CD4-positive, CD25-positive, alpha-beta regulatory T cell (primary cell): ENCODE measurements at regions not wholly inside any gene's neighbourhood (a gene's known extent, or its start where the extent isn't known, plus 50 kb on each side); places are given as distances from the start of the nearest gene placed in this dataset.

ENCODE experiments used
- ATAC-seq, 2 donors: fragments of 150-1000 bp; cut with Tn5 transposase; one replicate each; pipeline ENCODE4 v1.10.0; 2021; ENCODE audit warnings: low read depth in 2 of 2, moderate number of reproducible peaks in 2 of 2, moderate library complexity in 1 of 2
- DNase-seq, 3 donors: peaks; one replicate each; pipeline versions ENCODE4 v3.0.0 to v3.0.0-alpha.2; 2012 to 2022; ENCODE audit warnings: mixed read lengths in 1 of 3
- H3K27ac ChIP-seq: one replicate; pipeline ENCODE4 v1.7.0; 2013; ENCODE audit warnings: mild to moderate bottlenecking, low read length; ENCODE audit not compliant: insufficient read depth, poor library complexity, severe bottlenecking
- H3K27me3 ChIP-seq: one replicate; pipeline ENCODE4 v1.7.0; 2013; ENCODE audit warnings: low read length; ENCODE audit not compliant: control insufficient read depth, insufficient read depth
- H3K36me3 ChIP-seq: one replicate; pipeline ENCODE4 v1.7.0; 2013; ENCODE audit warnings: mild to moderate bottlenecking, low read length, moderate library complexity; ENCODE audit not compliant: control insufficient read depth, insufficient read depth
- H3K4me1 ChIP-seq: 2 replicates; pipeline ENCODE4 v1.7.0; 2013; ENCODE audit warnings: mild to moderate bottlenecking, low read length; ENCODE audit not compliant: insufficient read depth, control insufficient read depth, poor library complexity, severe bottlenecking
- H3K4me3 ChIP-seq: one replicate; pipeline ENCODE4 v1.7.0; 2013; ENCODE audit warnings: low read depth, mild to moderate bottlenecking, low read length, moderate library complexity
- H3K9me3 ChIP-seq, 2 experiments: 1 replicate in 1 of 2; 2 replicates in 1 of 2; pipeline ENCODE4 v1.7.0; 2013; ENCODE audit warnings: low read length in 2 of 2, mild to moderate bottlenecking in 1 of 2, moderate library complexity in 1 of 2; ENCODE audit not compliant: control insufficient read depth in 2 of 2
- H3K27ac Mint-ChIP-seq, 3 donors: one replicate each; pipeline ENCODE4 v1.8.0; 2020 to 2022; ENCODE audit warnings: mild to moderate bottlenecking in 3 of 3, mixed read lengths in 3 of 3, moderate library complexity in 2 of 3
- H3K27me3 Mint-ChIP-seq: one replicate; pipeline ENCODE4 v1.8.0; 2022; ENCODE audit warnings: mild to moderate bottlenecking, mixed read lengths
- H3K36me3 Mint-ChIP-seq: one replicate; pipeline ENCODE4 v1.8.0; 2020; ENCODE audit warnings: mixed read lengths
- H3K4me1 Mint-ChIP-seq, 4 donors: one replicate each; pipeline ENCODE4 v1.8.0; 2020 to 2022; ENCODE audit warnings: mixed read lengths in 4 of 4, mild to moderate bottlenecking in 1 of 4
- H3K4me3 Mint-ChIP-seq, 4 donors: one replicate each; pipeline ENCODE4 v1.8.0; 2020 to 2022; ENCODE audit warnings: mild to moderate bottlenecking in 4 of 4, mixed read lengths in 4 of 4, moderate library complexity in 3 of 4
- H3K9me3 Mint-ChIP-seq, 7 donors: one replicate each; pipeline ENCODE4 v1.8.0; 2020 to 2022; ENCODE audit warnings: mixed read lengths in 7 of 7, mild to moderate bottlenecking in 3 of 7, moderate library complexity in 2 of 7

DNA sequence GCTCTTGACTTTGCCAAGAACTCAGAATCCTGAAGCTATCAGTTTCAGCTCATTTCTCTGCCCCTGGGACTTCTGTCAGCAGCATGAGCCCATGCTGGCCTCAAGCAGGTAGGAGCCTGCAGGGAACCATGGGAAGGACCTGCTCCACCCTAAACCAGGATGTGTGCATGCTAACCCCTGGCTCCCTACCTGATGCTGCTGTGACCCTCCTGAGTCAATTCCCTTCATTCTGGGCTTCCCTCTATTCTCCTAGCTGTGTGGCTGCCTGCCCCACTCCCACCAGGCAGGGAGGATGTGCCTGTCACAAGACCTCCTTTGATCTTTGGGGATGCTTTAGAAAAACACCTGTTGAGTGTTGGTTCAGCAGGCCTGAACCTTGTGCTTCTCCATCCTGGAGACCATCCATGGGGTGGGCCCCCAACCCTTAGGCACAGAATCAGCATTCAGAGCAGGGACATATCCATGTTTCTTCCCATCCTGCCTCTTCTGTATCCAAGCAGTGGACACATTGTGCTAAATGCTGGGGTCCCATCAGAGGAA lies 117.1 kb upstream of the CCL21 start:
- Histone ChIP-seq H3K27ac (no peak overlapping the region), H3K27me3 (peaks cover 7% of the 10 kb centered on the region), H3K9me3 (peaks cover 0 to 2% of the 10 kb centered on the region in 2 experiments), H3K36me3 (no peaks in the 10 kb centered on the region), H3K4me1 (no peaks in the 10 kb centered on the region), H3K4me3 (no peak overlapping the region)
- H3K27ac Mint-ChIP-seq, result no peak overlapping the region
- no peaks in the 10 kb centered on the region for H3K4me1 Mint-ChIP-seq
- ATAC-seq, result no peak
- no peaks in the 10 kb centered on the region for H3K36me3 Mint-ChIP-seq
- H3K27me3 Mint-ChIP-seq, result peaks cover 4% of the 10 kb centered on the region
- no peak overlapping the region for H3K4me3 Mint-ChIP-seq
- no peak for DNase-seq
- H3K9me3 Mint-ChIP-seq, result peaks cover 0 to 4% (median 0%) of the 10 kb centered on the region in 7 donors

DNA sequence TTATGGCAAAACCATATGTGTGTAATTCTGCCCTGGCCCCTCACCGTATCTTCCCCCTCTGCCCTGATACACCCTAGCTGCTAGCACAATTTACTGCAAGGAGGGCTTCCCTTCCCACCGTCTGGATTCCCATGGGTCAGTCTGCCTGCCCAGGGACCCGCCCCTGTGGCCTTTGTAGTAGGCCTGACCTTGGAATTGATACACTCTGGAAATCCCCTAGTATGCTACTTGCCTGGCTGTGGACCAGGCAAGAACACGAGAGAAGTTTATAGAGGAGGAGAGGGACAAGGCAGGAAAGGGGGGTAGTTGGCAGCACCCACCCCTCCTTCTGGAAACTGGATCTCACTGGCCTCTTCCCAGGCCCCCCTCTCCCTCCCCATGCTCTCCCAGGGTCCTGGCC lies 115.8 kb upstream of the CCL21 start:
- no peak overlapping the region for H3K27ac ChIP-seq
- Mint-ChIP-seq H3K27ac (no peak overlapping the region), H3K4me1 (no peaks in the 10 kb centered on the region), H3K36me3 (no peaks in the 10 kb centered on the region), H3K27me3 (peaks cover 8% of the 10 kb centered on the region), H3K4me3 (no peak overlapping the region), H3K9me3 (peaks cover 0 to 5% (median 2%) of the 10 kb centered on the region in 7 donors)
- no peaks in the 10 kb centered on the region for H3K4me1 ChIP-seq
- peaks cover 0 to 2% of the 10 kb centered on the region in 2 experiments for H3K9me3 ChIP-seq
- no peaks in the 10 kb centered on the region for H3K36me3 ChIP-seq
- DNase-seq, result no peak
- peaks cover 7% of the 10 kb centered on the region for H3K27me3 ChIP-seq
- no peak overlapping the region for H3K4me3 ChIP-seq
- no peak for ATAC-seq

DNA sequence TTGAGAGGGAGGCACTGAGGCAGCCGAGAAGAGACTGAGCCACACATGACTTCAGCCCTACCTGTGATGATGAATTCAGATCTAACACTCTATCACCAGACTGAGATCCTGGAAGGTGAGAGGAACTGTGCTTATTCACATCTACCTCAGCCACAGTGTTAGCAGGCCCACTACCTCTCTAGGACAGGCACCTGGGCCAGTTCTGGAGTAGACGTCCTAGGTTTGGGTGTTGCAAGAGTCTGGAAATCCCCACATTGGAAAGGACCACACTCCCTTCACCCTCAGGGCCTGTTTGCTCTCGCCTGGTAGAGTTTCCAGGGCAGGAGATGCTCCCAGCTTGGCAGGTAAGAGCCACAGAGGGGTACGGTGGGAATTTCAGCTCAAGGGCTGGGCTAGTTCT lies 113.8 kb upstream of the CCL21 start:
- peaks cover 6% of the 10 kb centered on the region for H3K27me3 ChIP-seq
- H3K36me3 ChIP-seq, result no peaks in the 10 kb centered on the region
- no peaks in the 10 kb centered on the region for H3K4me1 ChIP-seq
- no peaks in the 10 kb centered on the region for H3K36me3 Mint-ChIP-seq
- H3K27ac Mint-ChIP-seq, result no peak overlapping the region
- H3K4me3 Mint-ChIP-seq, result no peak overlapping the region
- H3K9me3 Mint-ChIP-seq, result peaks cover 0 to 10% (median 4%) of the 10 kb centered on the region in 7 donors
- ATAC-seq, result no peak
- no peak overlapping the region for H3K4me3 ChIP-seq
- H3K27me3 Mint-ChIP-seq, result peaks cover 8% of the 10 kb centered on the region
- DNase-seq, result no peak
- no peaks in the 10 kb centered on the region for H3K4me1 Mint-ChIP-seq
- H3K9me3 ChIP-seq, result peaks cover 0 to 4% of the 10 kb centered on the region in 2 experiments
- no peak overlapping the region for H3K27ac ChIP-seq

DNA sequence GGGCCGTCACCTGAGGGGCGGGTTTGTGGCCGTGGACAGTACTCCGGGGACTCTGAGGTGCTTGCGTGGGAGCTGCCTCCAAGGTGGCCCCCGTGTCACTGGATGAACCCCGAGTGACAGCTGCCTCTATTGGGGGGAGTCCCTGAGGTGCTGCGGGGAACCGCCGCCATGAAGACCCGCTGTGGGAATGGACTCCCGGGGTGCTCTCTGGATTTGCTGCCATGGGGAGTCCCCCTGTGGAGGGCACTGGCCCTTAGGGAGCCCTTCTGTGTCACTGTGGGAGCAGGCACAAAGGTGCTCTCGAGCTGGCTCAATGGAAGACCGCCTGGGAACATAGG lies 100.2 kb upstream of the CCL21 start:
- no peaks in the 10 kb centered on the region for H3K36me3 ChIP-seq
- H3K4me3 Mint-ChIP-seq, result no peak overlapping the region
- peaks cover 31% of the 10 kb centered on the region for H3K27me3 Mint-ChIP-seq
- no peaks in the 10 kb centered on the region for H3K4me1 Mint-ChIP-seq
- H3K4me3 ChIP-seq, result no peak overlapping the region
- H3K9me3 ChIP-seq, result peaks cover under 1 to 2% of the 10 kb centered on the region in 2 experiments
- no peak overlapping the region for H3K27ac ChIP-seq
- ATAC-seq (no peak), DNase-seq (no peak)
- no peaks in the 10 kb centered on the region for H3K36me3 Mint-ChIP-seq
- peaks cover 13% of the 10 kb centered on the region for H3K27me3 ChIP-seq
- H3K9me3 Mint-ChIP-seq, result peaks cover 0 to 15% (median 11%) of the 10 kb centered on the region in 7 donors
- no peaks in the 10 kb centered on the region for H3K4me1 ChIP-seq
- no peak overlapping the region for H3K27ac Mint-ChIP-seq

DNA sequence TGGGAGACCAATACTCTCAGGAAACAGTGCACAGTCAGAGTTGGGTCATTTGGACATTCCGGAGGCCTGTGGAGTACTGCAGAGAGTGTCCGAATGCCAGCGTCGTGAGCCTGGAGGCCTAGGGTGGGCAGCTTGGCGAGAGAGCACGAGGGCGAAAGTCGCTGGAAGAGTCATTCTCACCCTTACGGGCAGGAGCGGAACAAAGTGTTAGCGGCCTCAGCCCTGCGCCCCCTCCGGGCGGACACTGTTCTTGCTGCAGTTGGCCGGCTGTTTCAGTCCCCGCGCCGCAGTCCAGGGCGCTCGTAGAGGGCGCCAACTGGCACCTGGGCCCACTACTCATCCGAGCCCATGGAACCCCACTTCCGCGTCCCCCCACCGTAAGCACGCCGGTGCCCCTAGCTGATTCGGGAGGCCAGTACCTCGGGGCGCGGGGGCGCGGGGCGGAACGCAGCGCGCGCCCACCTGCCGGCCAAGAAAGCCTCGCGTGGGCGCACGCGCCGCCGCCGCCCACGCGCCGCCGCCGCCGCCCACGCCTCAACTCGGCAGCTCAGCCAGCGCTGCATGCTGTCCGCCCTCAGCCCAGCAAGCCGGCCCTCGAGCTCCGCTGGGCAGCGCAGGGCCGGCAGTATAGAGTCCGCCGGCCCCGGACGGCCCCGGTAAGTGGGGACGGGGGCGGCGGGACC lies 99.7 kb upstream of the CCL21 start:
- DNase-seq, result no peak
- peaks cover 5 to 7% of the 10 kb centered on the region in 2 experiments for H3K9me3 ChIP-seq
- H3K9me3 Mint-ChIP-seq, result peaks cover 0 to 19% (median 14%) of the 10 kb centered on the region in 7 donors
- H3K4me1 ChIP-seq, result no peaks in the 10 kb centered on the region
- no peak overlapping the region for H3K4me3 ChIP-seq
- no peak overlapping the region for H3K27ac Mint-ChIP-seq
- H3K36me3 Mint-ChIP-seq, result no peaks in the 10 kb centered on the region
- no peaks in the 10 kb centered on the region for H3K4me1 Mint-ChIP-seq
- ATAC-seq, result no peak
- H3K27me3 Mint-ChIP-seq, result peaks cover 30% of the 10 kb centered on the region
- no peak overlapping the region for H3K27ac ChIP-seq
- peaks cover 16% of the 10 kb centered on the region for H3K27me3 ChIP-seq
- peak overlapping the region in 1 of 4 donors; percentile 38 for H3K4me3 Mint-ChIP-seq
- H3K36me3 ChIP-seq, result no peaks in the 10 kb centered on the region

DNA sequence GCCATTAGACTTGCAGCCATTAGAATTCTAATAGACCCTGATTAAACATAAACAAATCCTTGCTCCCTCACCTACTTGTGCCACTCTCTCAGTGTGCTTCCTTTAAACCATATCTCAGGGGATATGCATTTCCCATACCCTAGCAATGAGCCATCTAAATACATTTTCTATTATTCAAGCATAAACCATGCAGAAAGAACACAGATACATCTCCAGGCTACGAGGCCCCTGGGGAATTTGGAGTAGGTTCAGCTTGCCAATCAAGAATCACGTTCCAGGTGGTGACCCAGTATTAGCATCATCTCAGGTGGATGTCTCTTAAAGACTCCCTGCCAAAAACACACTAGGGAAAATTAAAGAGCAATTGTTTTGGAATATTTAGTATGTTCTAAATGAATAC lies 93.0 kb upstream of the CCL21 start:
- Mint-ChIP-seq H3K4me3 (no peak overlapping the region), H3K27ac (no peak overlapping the region), H3K27me3 (peaks cover 4% of the 10 kb centered on the region), H3K4me1 (no peaks in the 10 kb centered on the region), H3K9me3 (peaks cover 0 to 17% (median 6%) of the 10 kb centered on the region in 7 donors), H3K36me3 (no peaks in the 10 kb centered on the region)
- no peaks in the 10 kb centered on the region for H3K4me1 ChIP-seq
- H3K9me3 ChIP-seq, result peaks cover 7 to 8% of the 10 kb centered on the region in 2 experiments
- H3K27ac ChIP-seq, result no peak overlapping the region
- ATAC-seq, result no peak
- peaks cover 7% of the 10 kb centered on the region for H3K27me3 ChIP-seq
- H3K4me3 ChIP-seq, result no peak overlapping the region
- H3K36me3 ChIP-seq, result no peaks in the 10 kb centered on the region
- DNase-seq, result no peak

DNA sequence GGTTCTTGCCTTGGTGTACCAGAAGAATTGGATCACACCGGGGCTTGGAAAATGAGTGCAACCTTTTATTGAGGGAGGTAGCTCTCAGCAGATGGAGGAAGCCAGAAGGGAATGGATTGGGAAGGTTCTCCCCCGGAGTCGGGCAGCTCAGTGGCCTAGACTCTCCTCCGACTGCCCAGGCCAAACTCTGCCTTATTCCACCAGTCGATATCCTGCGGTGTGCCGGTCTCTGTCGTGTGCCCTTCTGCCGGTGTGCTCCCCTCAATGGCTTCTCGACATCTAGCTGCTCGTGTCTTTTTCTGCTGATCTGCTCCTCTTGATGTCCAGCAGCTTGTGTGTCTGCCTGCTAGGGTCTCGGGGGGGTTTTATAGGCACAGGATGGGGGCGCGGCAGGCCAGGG lies 87.4 kb upstream of the CCL21 start:
- Mint-ChIP-seq H3K36me3 (no peaks in the 10 kb centered on the region), H3K4me1 (no peaks in the 10 kb centered on the region)

DNA sequence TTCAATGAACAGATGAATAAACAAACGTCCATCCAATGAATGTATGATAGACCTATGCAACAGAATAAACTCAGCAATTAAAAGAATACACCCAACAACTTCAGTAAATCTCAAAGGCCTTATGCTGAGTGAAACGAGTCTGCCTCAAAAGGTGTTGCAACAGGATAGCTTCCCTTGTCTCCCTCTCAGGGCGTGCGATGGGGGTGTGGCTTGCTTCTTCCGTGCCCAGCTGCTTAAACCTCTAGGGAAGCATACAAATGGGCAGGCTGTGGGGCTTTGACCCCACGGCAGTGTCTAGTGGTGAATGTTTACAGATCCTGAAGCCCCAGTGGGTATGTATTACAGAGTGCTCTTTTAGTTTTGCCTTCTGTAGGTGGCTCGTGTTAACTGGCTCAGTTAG lies 87.0 kb upstream of the CCL21 start:
- no peak for DNase-seq
- ATAC-seq, result no peak
- H3K27ac Mint-ChIP-seq, result no peak overlapping the region
- H3K9me3 Mint-ChIP-seq, result peaks cover 0 to 5% (median 1%) of the 10 kb centered on the region in 7 donors
- no peak overlapping the region for H3K4me3 Mint-ChIP-seq
- Histone ChIP-seq H3K27ac (no peak overlapping the region), H3K36me3 (no peaks in the 10 kb centered on the region), H3K4me1 (no peaks in the 10 kb centered on the region), H3K9me3 (no peaks in the 10 kb centered on the region), H3K27me3 (peaks cover 7% of the 10 kb centered on the region), H3K4me3 (no peak overlapping the region)
- no peaks in the 10 kb centered on the region for H3K36me3 Mint-ChIP-seq
- H3K4me1 Mint-ChIP-seq, result no peaks in the 10 kb centered on the region
- H3K27me3 Mint-ChIP-seq, result peaks cover 26% of the 10 kb centered on the region

More for the DNA sequence above, 87.4 kb upstream of the CCL21 start:
- Histone ChIP-seq H3K4me1 (no peaks in the 10 kb centered on the region), H3K27me3 (peaks cover 6% of the 10 kb centered on the region), H3K36me3 (no peaks in the 10 kb centered on the region), H3K27ac (no peak overlapping the region), H3K4me3 (no peak overlapping the region), H3K9me3 (no peaks in the 10 kb centered on the region)
- no peak for DNase-seq
- Mint-ChIP-seq H3K9me3 (peaks cover 0 to 5% (median 1%) of the 10 kb centered on the region in 7 donors), H3K27me3 (peaks cover 25% of the 10 kb centered on the region), H3K27ac (no peak overlapping the region), H3K4me3 (no peak overlapping the region)
- no peak for ATAC-seq
